HCT116 (cell line): ENCODE measurements at regions not wholly inside any gene's neighbourhood (a gene's known extent, or its start where the extent isn't known, plus 50 kb on each side); places are given as distances from the start of the nearest gene placed in this dataset.

ENCODE experiments used
- ATAC-seq: fragments of 200-7000 bp; cut with Tn5 transposase; 2 replicates; pipeline ENCODE4 v1.9.1; 2020; ENCODE audit warnings: mild to moderate bottlenecking, moderate library complexity
- BruUV-seq: library from RNA; stranded (reverse); fragments of 400-500 nt; replicated peaks from 2 replicates; lab custom pipeline; 2021; lab: Mats Ljungman, UMichigan
- CTCF ChIA-PET: fragments of 300-600 bp; sonication (Branson Sonifier 250); formaldehyde crosslinking; loops from one replicate; lab custom pipeline; 2021; ENCODE audit warnings: antibody characterized with exemption; lab: Charles Lee
- POLR2A ChIA-PET: fragments of 300-600, 350-600 bp; sonication (Branson Sonifier 250); formaldehyde crosslinking; loops from one replicate; lab custom pipeline; 2021; ENCODE audit warnings: antibody characterized with exemption; lab: Charles Lee
- RAD21 ChIA-PET, 2 experiments: fragments of 300-600 bp; sonication (Branson Sonifier 250); formaldehyde crosslinking; loops; one replicate each; lab custom pipeline; 2023; ENCODE audit warnings: low total read pairs in 2 of 2; ENCODE audit not compliant: uncharacterized antibody in 2 of 2, unreplicated experiment in 2 of 2, low non-redundant PET in 1 of 2; lab: Charles Lee
- DNase-seq: peaks from one replicate; pipeline ENCODE4 v3.0.0-alpha.2; 2010; ENCODE audit warnings: low read depth, low spot score
- H2AFZ ChIP-seq: fragments of 200-600 bp; shearing (Covaris generic), sonication (generic); 2 replicates; pipeline ENCODE4 v1.6.1; 2017; ENCODE audit warnings: low read depth, mixed run types, mixed read lengths, antibody characterized with exemption, low read length; ENCODE audit not compliant: poor library complexity, severe bottlenecking
- H3K27ac ChIP-seq: 2 replicates; pipeline ENCODE4 v1.5.1; 2012; ENCODE audit warnings: low read depth, low read length
- H3K27me3 ChIP-seq: fragments of 200-600 bp; sonication (generic); 2 replicates; pipeline ENCODE4 v1.6.1; 2016; ENCODE audit warnings: mixed run types, low read length, mixed read lengths; ENCODE audit not compliant: insufficient read depth
- H3K36me3 ChIP-seq, 2 experiments: fragments of 200-500 bp in 1 of 2; fragments of 200-600 bp in 1 of 2; sonication (Bioruptor generic) in 1 of 2; sonication (generic) in 1 of 2; 2 replicates each; pipeline versions ENCODE4 v1.5.1 to v1.6.1; 2014 to 2016; ENCODE audit warnings: low read length in 2 of 2, inconsistent platforms in 1 of 2, mixed read lengths in 1 of 2, mixed run types in 1 of 2; ENCODE audit not compliant: insufficient read depth in 2 of 2, control insufficient read depth in 1 of 2
- H3K4me1 ChIP-seq, 2 experiments: fragments of 200-600 bp in 1 of 2; sonication (generic) in 1 of 2; 2 replicates each; pipeline versions ENCODE4 v1.5.1 to v1.6.1; 2012 to 2017; ENCODE audit warnings: low read length in 2 of 2, inconsistent platforms in 1 of 2, mild to moderate bottlenecking in 1 of 2, mixed read lengths in 1 of 2, mixed run types in 1 of 2, moderate library complexity in 1 of 2; ENCODE audit not compliant: insufficient read depth in 2 of 2, control insufficient read depth in 1 of 2
- H3K4me2 ChIP-seq: fragments of 200-600 bp; sonication (generic); 2 replicates; pipeline ENCODE4 v1.6.1; 2017; ENCODE audit warnings: mixed run types, low read length, mixed read lengths
- H3K4me3 ChIP-seq, 2 experiments: fragments of 200-600 bp in 1 of 2; sonication (generic) in 1 of 2; replicated peaks in 1 of 2; 2 replicates each; pipeline ENCODE4 v1.5.1; 2011 to 2016; ENCODE audit warnings: low read length in 2 of 2, control low read depth in 1 of 2, low read depth in 1 of 2, mild to moderate bottlenecking in 1 of 2, mixed read lengths in 1 of 2, mixed run types in 1 of 2
- H3K79me2 ChIP-seq: fragments of 200-600 bp; sonication (generic); 2 replicates; pipeline ENCODE4 v1.6.1; 2017; ENCODE audit warnings: mild to moderate bottlenecking, mixed run types, low read length, moderate library complexity, mixed read lengths; ENCODE audit not compliant: insufficient read depth
- H3K9ac ChIP-seq: fragments of 200-600 bp; sonication (generic); 2 replicates; pipeline ENCODE4 v1.6.1; 2016; ENCODE audit warnings: low read length, mixed read lengths
- H3K9me2 ChIP-seq: fragments of 200-600 bp; sonication (generic), shearing (Covaris generic); 2 replicates; pipeline ENCODE4 v1.6.1; 2017; ENCODE audit warnings: mixed run types, mild to moderate bottlenecking, moderate library complexity; ENCODE audit not compliant: insufficient read depth
- H3K9me3 ChIP-seq, 2 experiments: fragments of 200-500 bp in 1 of 2; fragments of 200-600 bp in 1 of 2; sonication (Bioruptor generic) in 1 of 2; sonication (generic) in 1 of 2; 2 replicates each; pipeline ENCODE4 v1.6.1; 2014 to 2017; ENCODE audit warnings: low read length in 2 of 2, mixed read lengths in 2 of 2, inconsistent platforms in 1 of 2, low read depth in 1 of 2, mild to moderate bottlenecking in 1 of 2, mixed run types in 1 of 2, moderate library complexity in 1 of 2; ENCODE audit not compliant: control insufficient read depth in 1 of 2, insufficient read depth in 1 of 2
- H4K20me1 ChIP-seq: fragments of 200-600 bp; sonication (generic), shearing (Covaris generic); 2 replicates; pipeline ENCODE4 v1.6.1; 2017; ENCODE audit warnings: mixed run types, mild to moderate bottlenecking, moderate library complexity; ENCODE audit not compliant: insufficient read depth
- EGR1 ChIP-seq: IDR thresholded peaks from 2 replicates; pipeline ENCODE4 v1.6.1; 2012; ENCODE audit warnings: low read depth
- ELF1 ChIP-seq: IDR thresholded peaks from 2 replicates; pipeline ENCODE4 v1.6.1; 2012; ENCODE audit warnings: low read depth, borderline replicate concordance
- POLR2AphosphoS5 ChIP-seq: IDR thresholded peaks from 2 replicates; pipeline ENCODE4 v1.6.1; 2011; ENCODE audit warnings: mild to moderate bottlenecking, low read depth, low read length, moderate library complexity
- SP1 ChIP-seq: IDR thresholded peaks from 2 replicates; pipeline ENCODE4 v1.6.1; 2012; ENCODE audit warnings: low read depth
- YY1 ChIP-seq: IDR thresholded peaks from 2 replicates; pipeline ENCODE4 v1.6.1; 2011; ENCODE audit warnings: low read length, low read depth, moderate library complexity, mild to moderate bottlenecking; ENCODE audit not compliant: insufficient replicate concordance; ENCODE audit errors: extremely low read depth
- intact Hi-C: fragments of 100-400 bp; cut with micrococcal nuclease; formaldehyde crosslinking; loops from 2 replicates; pipeline ENCODE4 v1.10.0; 2022
- TF ChIP-seq, protein P1 (sequence below): IDR thresholded peaks from 2 replicates; pipeline ENCODE4 v1.6.1; 2012
- TF ChIP-seq, protein P2 (sequence below), 3 experiments: fragments of 200-600 bp in 1 of 3; sonication (generic) in 1 of 3; IDR thresholded peaks in 2 of 3; conservative IDR thresholded peaks in 1 of 3; 2 replicates each; pipeline ENCODE4 v1.5.1; 2012 to 2017; ENCODE audit warnings: low read depth in 2 of 3, low read length in 2 of 3, antibody characterized with exemption in 1 of 3, borderline replicate concordance in 1 of 3, control low read depth in 1 of 3, mild to moderate bottlenecking in 1 of 3, mixed read lengths in 1 of 3, mixed run types in 1 of 3, moderate library complexity in 1 of 3; ENCODE audit not compliant: insufficient read depth in 1 of 3

DNA sequence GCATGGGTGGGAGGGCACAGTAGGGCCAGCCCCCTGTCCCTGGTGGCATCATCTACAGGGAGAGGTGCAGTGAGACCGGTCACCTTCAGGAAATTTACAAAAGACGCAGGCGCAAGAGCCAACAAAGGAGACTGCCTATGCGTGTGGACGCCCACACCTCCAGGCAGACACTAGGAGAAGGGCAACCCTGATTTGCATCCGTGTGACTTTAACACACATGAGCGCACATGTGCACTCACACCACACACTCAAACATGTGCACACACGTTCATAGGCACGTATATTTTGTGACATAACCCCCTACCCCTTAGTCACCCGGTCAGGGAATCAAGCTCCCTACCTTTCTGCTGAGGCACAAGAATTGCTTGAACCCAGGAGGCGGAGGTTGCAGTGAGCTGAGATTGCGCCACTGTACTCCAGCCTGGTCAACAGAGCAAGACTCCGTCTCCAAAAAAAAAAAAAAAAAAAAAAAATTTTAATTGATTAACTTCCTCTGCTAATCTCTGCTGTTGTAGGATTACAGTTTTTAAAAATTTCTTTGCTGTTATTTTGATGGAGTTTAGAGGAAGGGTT lies 84.7 kb upstream of the SLC25A33 start:
- Histone ChIP-seq H3K4me3 (no peak overlapping the region), H3K27ac (no peak overlapping the region), H3K4me1 (no peaks in the 10 kb centered on the region), H4K20me1 (no peaks in the 10 kb centered on the region), H3K36me3 (no peaks in the 10 kb centered on the region), H3K9me3 (no peaks in the 10 kb centered on the region), H3K79me2 (no peaks in the 10 kb centered on the region), H2AFZ (no peak overlapping the region), H3K9me2 (no peaks in the 10 kb centered on the region), H3K4me2 (no peak overlapping the region), H3K27me3 (no peaks in the 10 kb centered on the region), H3K9ac (no peak overlapping the region)
- no peak for DNase-seq
- BruUV-seq: no TSS peak
- ChIA-PET POLR2A (no interaction called here), CTCF (interaction anchor here (1.4 to 4.5 kb wide), 3 partner anchors 36 to 187 kb away, joined by 5 to 27 read pairs (median 26); no protein-coding TSS in a partner anchor), RAD21 (interaction anchor here in 1 of 2 experiments (1.0 kb wide), 1 partner anchor 160 kb away, joined by 4 read pairs; no protein-coding TSS in a partner anchor)
- intact Hi-C loops: loop anchor here (1.0 kb wide), 1 partner anchor 165 kb away; no protein-coding TSS in a partner anchor
- ATAC-seq: no peak
- TF ChIP-seq, protein P1, sequence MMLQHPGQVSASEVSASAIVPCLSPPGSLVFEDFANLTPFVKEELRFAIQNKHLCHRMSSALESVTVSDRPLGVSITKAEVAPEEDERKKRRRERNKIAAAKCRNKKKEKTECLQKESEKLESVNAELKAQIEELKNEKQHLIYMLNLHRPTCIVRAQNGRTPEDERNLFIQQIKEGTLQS: no peak
- TF ChIP-seq YY1 (no peak), SP1 (no peak), EGR1 (no peak), ELF1 (no peak), POLR2AphosphoS5 (no peak)
- TF ChIP-seq, protein P2, sequence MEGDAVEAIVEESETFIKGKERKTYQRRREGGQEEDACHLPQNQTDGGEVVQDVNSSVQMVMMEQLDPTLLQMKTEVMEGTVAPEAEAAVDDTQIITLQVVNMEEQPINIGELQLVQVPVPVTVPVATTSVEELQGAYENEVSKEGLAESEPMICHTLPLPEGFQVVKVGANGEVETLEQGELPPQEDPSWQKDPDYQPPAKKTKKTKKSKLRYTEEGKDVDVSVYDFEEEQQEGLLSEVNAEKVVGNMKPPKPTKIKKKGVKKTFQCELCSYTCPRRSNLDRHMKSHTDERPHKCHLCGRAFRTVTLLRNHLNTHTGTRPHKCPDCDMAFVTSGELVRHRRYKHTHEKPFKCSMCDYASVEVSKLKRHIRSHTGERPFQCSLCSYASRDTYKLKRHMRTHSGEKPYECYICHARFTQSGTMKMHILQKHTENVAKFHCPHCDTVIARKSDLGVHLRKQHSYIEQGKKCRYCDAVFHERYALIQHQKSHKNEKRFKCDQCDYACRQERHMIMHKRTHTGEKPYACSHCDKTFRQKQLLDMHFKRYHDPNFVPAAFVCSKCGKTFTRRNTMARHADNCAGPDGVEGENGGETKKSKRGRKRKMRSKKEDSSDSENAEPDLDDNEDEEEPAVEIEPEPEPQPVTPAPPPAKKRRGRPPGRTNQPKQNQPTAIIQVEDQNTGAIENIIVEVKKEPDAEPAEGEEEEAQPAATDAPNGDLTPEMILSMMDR (IDR thresholded peaks at IDR 0.05 in 2 of 3, conservative IDR thresholded peaks at IDR 0.05 in 1 of 3; ENCODE audit: borderline replicate concordance in 1 of 3, insufficient read depth in 1 of 3, low read depth in 2 of 3, low read length in 2 of 3): no peak
